ENCODE measurements at regions not wholly inside any gene's neighbourhood (a gene's known extent, or its start where the extent isn't known, plus 50 kb on each side); places are given as distances from the start of the nearest gene placed in this dataset.

GRCh38 chrX:20517565-20517964 is 250.9 kb upstream of the RPS6KA3 start:
- DNase-seq = peak; percentile 44

DNA sequence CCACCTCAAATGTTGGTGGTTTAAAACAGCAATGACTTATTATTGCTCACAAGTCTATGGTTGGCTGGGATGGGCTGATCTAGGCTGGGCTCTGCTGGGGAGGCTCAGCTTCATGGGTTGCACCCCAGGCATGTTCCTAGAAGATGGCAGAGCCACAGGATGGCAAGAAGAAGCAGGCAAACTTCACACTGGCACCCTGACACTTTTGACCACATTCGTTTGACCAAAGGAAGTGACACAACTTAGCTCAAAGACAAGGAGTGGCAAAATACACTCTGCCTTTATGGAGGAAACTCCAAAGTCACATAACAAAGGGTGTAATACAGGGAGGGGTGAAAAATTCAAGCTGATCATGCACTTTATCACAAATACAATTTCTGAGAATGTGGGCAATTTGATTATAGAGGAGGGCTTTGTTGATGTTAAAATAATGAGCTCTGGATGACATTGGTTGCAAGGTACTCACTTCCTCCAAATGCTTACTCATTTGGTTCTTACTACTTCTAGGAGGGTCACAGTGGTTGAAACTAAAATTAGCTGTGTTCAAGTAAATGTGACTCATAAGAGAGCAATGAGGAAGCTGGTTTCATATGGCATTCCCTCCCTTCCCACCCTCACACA is 249.2 kb upstream of the RPS6KA3 start:
- peak; percentile 80 for DNase-seq

- DNase-seq = peak; percentile 82
Observed at GRCh38 chrX:20514358-20514757, 247.6 kb upstream of the RPS6KA3 start.

DNA sequence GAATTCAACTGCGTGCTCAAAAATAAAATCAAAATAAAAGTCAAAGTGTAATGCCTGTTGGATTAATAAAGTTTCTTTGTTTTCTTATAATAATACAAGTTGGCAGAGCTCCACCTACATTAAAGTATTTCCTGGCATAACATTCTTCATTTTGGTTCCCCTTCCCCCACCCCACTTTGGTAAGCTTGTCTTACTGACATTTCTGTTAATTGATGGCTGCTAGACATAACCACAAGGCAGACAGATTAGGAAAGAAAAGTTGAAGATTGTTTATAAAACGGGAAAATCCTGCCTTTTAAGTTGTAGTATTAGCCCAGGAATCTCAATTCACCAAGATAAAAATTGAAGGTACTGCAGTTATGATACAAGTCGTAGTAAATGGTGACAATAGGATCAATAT is 246.5 kb upstream of the RPS6KA3 start:
- DNase-seq = peak; percentile 11

DNA sequence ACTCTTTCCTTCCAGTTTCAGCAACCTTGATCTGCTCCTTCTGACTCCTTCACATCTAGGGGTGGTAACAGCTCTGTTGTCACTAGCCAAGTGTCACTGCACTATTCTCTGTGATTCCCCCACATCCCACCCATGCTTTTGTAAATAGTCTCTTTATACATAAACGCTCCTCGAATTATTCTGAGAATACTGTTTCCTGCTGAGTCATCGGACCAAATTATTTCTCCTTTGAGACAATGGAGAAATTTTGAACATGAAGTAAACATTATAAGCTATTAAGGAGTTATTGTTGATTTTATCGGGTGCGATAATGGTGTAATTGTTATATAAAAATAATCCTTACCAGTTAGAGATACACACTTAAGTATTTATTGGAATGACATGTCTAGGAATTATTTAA is 245.1 kb upstream of the RPS6KA3 start:
- DNase-seq = no peak

DNA sequence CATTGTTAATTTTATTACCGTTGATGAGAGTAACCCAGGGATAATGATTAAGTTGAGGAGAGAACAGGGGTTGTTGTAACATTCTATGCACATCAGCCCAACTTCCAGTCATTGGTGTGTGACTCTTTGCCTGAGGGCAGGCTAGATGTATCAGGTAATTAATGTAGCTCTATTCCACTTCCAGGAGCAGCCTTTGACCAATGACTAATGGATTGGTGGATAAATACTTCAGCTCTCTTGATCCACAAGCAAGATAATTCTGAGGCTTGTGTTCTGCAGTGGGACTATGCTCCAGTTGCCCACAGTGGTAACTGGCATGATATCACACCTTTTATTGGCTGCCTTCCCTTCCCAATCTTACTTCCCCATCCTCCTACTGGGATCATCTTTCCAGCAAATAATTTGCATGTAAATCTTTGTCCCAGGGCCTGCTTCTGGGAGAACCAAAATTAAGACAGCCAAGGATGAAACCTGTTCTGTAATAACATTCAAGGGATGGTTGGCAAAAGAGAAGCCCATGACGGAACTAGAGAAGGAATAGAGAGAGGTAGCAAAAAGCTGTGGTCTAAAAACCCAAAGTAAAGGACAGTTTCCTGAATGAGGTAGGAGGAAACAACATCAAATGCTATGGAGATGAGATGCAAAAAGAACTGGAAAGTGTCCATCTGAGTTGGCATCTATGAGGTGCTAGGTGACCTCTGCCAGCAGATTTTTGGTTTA is 241.4 kb upstream of the RPS6KA3 start:
- DNase-seq = no peak

DNA sequence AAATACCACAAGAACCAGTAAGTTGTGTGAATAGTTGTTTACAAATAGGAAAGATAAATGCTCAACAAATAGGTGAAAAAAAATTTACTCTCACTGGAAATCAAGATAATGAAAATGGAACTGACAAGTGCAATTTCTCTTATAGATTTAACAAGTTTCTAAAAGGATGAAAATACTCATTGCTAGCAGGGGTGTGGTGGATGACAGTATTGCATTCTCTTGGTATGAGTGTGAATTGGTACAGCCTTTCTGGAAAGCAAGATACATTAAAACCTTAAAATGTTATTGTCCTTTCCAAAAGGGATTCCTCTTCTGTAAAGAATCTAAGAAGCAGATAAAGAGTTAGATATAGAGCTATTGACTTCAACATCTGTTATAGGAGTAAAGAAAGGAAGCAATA is 240.0 kb upstream of the RPS6KA3 start:
- DNase-seq = no peak

DNA sequence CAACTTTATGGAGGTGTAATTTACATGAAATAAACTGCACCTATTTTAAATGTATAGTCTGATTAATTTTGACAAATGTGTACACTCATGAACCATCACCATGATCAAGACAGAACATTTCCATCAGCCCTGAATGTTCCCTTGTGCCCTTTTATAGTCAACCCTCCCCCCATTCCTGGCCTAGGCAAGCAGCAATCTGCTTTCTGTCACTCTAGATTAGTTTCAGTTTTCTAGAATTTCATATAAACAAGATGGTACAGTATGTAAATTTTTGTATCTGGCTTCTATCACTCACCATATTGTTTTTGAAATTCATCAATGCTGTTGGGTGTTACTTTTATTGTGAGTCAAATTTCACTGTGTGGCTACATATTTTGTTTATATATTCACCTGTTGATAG is 234.2 kb upstream of the RPS6KA3 start:
- DNase-seq = no peak

GRCh38 chrX:20500171-20500865 is 233.6 kb upstream of the RPS6KA3 start:
- no peak for DNase-seq

DNA sequence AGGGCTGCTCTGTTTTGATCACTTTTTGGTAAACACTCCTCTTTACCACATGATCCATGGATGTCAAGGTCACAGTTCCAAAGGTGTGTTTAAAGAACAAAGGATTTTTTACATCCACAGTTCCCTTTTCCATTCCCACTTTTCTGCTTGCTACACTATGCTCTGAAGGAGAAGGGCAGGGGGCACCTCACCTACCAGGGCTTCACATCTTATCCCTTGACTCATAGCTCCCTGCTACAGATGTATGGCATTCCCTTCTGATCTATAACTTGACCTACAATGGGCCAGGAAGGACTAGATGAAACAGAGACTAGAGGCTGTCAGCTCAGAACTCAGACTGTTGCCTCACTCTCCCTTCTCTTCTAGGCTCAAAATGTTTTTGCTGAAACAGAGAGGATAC is 233.1 kb upstream of the RPS6KA3 start:
- DNase-seq = no peak

- DNase-seq = no peak
Observed at GRCh38 chrX:20498851-20499635, 232.3 kb upstream of the RPS6KA3 start.

DNA sequence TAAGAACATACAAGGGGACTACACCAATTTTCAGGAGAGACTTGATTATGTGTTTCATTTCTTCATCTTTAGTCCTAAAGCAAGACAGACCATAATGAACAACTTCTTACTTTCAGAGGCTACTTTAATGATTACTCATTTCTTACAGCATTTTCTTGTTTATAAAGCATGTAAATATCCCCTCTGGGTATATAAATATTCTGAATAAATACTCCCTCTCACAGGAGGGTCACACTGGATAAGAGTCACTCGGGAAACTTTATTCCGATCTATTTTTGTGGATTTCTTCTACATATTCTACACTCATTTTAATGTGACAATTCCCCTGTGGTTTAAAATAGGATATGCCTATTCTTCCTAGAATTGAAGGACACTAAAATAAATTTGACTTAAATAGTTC is 228.9 kb upstream of the RPS6KA3 start:
- DNase-seq = no peak

DNA sequence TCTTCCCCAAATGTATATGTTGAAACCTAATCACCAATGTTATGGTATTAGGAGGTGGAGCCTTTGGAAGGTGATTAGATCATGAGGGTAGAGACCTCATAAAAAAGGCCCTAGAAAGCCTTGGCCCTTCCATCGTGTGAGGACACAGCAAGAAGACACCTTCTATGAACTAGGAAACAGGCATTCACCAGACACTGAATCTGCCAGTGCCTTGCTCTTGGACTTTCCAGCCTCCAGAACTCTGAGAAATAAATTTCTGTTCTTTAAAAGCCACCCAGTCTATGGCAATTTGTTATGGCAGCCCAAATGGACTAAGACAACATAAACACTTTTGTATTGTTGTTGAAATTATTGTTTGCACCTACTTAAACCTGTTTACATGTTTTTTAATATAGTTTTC is 221.8 kb upstream of the RPS6KA3 start:
- no peak for DNase-seq

DNA sequence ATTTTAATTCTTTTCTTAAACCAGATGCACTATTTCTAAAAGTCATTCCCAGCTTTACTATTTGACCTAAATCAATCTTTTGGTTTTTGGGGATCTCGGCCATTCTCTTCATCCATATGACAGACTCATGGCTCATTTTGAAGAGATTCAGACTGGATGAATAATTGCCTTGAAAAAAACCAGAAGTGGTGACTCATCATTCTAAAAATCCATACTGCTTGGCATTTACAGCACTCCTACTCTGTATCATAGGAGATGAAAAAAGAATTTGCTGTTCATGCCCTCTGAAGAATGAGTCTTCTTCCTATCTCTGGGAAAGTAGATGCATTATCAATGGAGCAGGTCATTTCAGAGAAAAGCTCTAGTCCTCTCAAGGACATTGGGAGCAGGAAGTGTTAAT is 220.5 kb upstream of the RPS6KA3 start:
- peak; percentile 57 for DNase-seq

DNA sequence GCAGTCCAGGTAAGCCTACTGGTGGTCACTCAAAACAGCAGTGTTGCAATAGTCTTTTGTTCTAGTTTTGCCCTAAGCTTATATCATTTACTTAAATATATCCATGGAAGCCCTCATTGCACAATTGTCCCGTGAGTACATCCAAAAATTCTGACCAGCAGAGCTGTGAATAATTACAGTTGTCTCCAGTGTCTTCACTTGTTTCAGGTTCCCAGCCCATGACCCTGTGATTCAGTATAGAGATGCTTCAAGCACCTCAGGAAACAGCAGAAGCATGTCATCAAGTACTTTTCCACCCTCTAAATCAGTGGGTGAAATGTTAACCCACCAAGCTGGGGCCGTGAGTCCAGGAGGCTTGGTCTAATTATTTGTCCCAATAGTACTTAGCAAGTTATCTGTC is 214.9 kb upstream of the RPS6KA3 start:
- DNase-seq = no peak

DNA sequence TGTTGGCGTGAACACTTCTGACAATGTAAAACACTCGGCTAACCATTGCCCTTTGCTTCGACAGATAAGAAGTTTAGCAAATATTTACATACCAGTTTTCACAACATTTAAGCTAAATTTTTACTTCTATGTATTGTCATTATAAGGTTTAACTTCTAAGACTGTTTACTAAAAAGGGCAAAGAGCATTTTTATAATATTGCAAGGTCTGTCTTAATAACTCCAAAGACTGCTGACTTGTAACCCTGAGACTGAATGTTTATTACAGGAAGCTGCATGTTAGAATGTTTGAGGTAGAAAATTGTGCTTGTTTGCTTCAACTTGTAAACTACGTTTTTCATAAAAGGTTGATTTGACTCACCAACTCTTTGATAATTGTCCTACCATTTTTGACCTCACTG is 213.2 kb upstream of the RPS6KA3 start:
- no peak for DNase-seq

DNA sequence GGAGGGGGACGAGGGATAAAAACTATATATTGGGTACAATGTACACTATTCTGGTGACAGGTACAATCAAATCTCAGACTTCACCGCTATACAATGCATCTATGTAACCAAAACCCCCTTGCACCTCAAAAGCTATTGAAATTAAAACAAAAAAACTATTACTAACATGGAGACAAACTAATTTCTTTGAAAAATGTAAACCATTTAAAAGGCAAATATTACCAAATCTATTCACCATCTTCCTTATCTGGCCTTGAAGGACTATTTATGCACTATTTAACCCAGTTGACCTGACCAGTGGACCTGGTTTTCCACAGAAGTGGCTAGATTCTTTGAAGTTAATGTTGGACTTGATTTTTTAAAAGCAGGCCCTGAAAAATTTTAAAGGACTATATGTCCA is 212.3 kb upstream of the RPS6KA3 start:
- no peak for DNase-seq

GRCh38 chrX:20477836-20478524 is 211.3 kb upstream of the RPS6KA3 start:
- no peak for DNase-seq

GRCh38 chrX:20477219-20477618 is 210.5 kb upstream of the RPS6KA3 start:
- no peak for DNase-seq

GRCh38 chrX:20472620-20473258 is 206.0 kb upstream of the RPS6KA3 start:
- no peak for DNase-seq

DNA sequence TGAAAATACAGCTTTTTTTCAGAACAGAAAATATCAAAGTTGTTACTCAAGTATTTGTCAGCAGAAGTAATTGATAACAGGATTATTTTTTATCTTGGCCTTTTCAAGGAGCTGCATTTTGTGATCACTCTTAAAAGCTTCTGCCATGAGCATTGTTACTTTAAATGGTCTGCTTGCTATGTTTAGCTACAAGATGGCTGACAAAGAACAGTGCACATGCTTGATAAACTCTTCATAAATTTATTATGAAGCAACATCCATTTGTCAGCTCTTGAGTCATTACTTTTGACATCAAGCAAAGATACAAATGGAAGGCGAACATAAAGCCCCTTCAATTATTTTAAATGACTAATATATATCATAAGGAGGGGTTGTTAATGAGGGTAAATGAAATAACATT is 205.4 kb upstream of the RPS6KA3 start:
- DNase-seq = no peak

GRCh38 chrX:20471483-20471882 is 204.8 kb upstream of the RPS6KA3 start:
- no peak for DNase-seq
